HG03280 (cell line): ENCODE measurements at regions not wholly inside any gene's neighbourhood (a gene's known extent, or its start where the extent isn't known, plus 50 kb on each side); places are given as distances from the start of the nearest gene placed in this dataset.
"Not testable (repeated sequence)": the region's sequence is repeated elsewhere in the genome, so short reads cannot be mapped to it uniquely, and the experiment has no call there.

Experiments
- ATAC-seq: cut with Tn5 transposase; IDR thresholded peaks from one replicate; pipeline ENCODE4 v1.9.1; 2021; ENCODE audit warnings: mild to moderate bottlenecking, moderate library complexity; ENCODE audit not compliant: unreplicated experiment

DNA sequence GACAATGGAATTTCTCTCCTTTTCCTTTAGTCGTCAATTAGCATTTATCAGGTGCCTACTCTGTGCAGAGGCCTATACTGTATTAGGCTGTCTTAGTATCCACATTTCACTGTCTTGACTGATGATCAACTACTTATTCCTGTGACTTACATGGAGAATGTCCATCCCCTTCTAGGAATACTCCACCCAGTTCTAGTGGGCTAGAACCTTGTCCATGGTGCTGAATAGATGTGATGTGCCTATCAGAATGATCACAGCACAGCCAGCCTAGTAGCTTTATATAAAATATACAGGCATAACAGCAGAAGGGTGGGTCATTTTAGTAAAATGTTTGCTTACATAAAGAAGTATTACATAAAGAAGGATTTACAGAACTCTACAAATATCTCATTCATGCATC, 621.4 kb downstream of the PDCD6IP start:
- no peak for ATAC-seq

GRCh38 chr3:34421762-34422161, 623.3 kb downstream of the PDCD6IP start:
- no peak for ATAC-seq

GRCh38 chr3:34439796-34440195, 641.4 kb downstream of the PDCD6IP start:
- no peak for ATAC-seq

- ATAC-seq = no peak
Observed at GRCh38 chr3:34444137-34444536, 645.7 kb downstream of the PDCD6IP start.

DNA sequence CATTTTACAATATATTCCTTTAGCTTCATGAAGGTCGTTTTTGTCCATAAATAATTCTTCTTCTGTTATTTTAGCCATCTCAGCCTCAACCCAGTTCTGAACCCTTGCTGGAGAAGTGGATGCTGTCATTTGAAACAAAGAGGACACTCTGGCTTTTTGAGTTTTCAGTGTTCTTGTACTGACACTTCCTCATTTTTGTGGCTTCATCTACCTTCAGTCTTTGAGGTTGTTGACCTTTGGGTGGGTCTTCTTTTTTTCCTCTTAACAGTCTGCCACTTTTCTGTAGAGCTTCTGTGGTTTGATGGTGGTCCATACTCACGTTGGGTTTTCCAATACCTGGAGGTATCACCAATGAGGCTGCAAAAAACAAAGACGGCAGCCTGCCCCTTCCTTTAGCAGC, 650.9 kb downstream of the PDCD6IP start:
- no peak for ATAC-seq

DNA sequence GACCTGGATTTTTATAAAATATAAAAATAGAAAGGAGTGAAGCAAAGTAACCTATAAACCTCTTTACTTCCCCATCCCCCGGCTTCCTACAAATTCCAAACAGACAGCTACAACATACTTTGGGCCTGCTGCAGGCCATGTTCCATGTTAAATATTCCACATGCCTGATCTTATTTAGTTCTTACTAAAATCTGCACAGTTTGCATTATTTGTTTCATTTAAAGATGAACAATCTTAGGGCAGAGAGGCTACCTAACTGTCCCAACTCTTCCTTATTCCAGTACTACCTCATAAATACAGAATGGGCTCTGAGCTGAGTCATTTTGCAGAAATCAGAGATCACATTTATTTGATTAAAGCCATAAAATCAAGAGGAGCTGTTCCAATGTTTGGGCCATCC, 665.0 kb downstream of the PDCD6IP start:
- ATAC-seq = no peak

DNA sequence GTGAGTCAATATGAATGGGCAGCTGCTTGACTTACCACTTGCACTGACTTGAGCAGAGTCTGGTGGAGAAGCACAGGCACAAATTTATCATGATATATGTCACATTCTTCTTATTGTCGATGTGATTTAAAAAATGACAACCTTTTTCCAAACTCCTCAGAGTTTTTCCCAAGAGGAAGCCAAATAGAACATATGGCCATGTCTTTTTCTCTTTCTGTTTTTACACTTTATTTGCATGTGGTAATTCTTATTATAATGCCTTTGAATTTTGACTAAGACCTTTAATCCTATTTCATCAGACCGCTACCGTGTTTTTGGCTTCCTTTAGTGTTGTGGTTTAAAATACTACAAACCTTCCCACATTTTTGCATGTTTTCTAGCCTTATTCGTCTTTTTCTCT, 666.2 kb downstream of the PDCD6IP start:
- no peak for ATAC-seq

GRCh38 chr3:34475851-34476250, 677.4 kb downstream of the PDCD6IP start:
- ATAC-seq = no peak

GRCh38 chr3:34483311-34483887, 685.0 kb downstream of the PDCD6IP start:
- ATAC-seq = no peak

GRCh38 chr3:34504366-34504765, 705.9 kb downstream of the PDCD6IP start:
- no peak for ATAC-seq

GRCh38 chr3:34504775-34505174, 706.3 kb downstream of the PDCD6IP start:
- no peak for ATAC-seq

- no peak for ATAC-seq
Observed at GRCh38 chr3:34508732-34509131, 710.3 kb downstream of the PDCD6IP start.

DNA sequence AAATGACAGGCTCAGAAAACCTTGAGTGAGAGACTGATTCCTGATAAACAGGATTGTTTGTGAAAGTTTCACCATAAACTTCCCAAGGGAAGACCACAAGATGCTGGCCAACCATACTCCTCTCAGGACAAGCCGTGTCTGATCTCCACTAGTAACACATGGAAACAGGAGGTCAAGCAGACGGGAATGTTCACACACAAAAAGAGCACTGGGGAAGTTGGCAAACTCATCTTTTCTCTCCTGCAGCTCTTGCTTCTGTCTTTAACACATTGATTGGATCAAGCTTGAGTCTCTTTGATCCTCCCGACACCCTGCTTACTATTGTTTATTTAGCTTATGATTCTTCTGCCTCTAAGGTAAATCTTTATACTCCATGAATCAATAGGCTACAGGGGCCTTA, 713.5 kb downstream of the PDCD6IP start:
- ATAC-seq = no peak

GRCh38 chr3:34519008-34519407, 720.6 kb downstream of the PDCD6IP start:
- ATAC-seq = not testable (repeated sequence)

- no peak for ATAC-seq
Observed at GRCh38 chr3:34531156-34531555, 732.7 kb downstream of the PDCD6IP start.

DNA sequence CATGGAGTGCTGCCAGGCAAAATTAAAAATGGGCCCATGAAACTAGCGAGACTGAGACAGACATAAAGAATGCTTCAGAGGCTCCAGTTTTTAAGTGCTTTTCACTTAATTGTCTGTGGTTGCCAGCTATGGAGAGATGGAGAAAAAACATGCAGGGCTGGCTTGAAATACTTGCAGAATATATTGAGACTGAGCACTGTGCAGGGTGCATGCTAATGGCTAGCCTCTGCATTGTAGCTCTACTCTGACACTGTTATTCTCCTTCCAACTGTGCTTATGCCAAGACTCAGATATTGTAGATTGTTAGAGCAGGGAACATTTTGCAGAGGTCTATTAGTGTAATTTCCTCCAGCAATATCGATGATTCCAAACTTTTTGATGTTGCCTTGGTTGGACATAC, 735.0 kb downstream of the PDCD6IP start:
- no peak for ATAC-seq

DNA sequence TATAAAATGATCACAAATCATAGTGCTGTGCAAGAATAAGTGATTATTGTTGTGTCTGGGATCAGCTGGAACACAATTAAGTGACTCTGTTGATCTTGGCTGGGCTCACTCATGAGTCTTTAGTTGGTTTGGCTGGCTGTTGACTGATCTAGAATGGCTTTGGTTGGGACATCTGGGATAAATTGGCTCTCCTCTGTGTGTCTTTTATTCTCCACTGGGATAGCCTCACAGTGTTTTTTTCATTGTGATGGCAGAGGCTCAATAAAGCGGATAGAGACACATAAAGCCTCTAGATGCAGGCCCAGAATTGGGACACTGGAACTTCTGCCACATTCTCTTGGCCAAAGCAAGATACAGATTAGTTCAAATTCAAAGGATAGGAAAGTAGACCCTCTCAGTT, 735.6 kb downstream of the PDCD6IP start:
- ATAC-seq = no peak

DNA sequence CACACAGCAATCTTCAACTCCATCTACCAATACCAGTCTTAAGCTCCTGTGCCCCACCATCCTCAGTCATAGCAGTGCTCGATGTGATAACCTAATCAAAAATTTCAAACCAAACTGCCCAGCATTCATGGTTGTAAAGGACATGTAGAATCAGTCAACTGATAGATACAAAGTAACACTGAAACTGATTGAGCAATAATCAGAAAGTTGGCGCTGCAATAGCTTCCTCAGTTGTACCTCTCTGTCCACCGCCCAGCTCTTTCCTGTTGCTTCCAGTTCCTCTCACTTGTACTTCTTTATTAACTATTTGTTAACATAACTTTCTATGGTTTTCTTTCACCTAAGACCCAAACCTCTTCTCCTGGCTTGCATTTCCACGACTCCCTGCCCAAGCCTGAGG, 745.7 kb downstream of the PDCD6IP start:
- no peak for ATAC-seq

- ATAC-seq = no peak
Observed at GRCh38 chr3:34547297-34547920, 749.0 kb downstream of the PDCD6IP start.

DNA sequence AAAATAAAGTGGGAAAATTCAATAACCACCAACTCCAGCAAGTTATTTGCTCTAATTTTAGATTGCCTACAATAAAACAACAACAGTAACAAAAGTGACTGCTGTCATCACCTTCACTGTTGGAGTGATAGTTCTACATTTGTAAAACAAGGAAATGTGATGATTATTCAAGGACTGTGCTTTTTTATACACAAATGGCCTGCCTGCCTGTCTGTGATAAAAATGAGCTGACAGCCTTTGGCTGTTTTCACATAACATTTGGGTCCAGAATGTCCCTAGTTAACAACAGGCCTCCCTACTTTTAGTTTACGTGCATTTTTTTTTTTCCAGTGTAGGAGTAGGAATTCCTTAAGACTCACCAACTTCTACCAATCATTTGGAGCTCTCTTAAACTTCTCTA, 768.8 kb downstream of the PDCD6IP start:
- no peak for ATAC-seq

DNA sequence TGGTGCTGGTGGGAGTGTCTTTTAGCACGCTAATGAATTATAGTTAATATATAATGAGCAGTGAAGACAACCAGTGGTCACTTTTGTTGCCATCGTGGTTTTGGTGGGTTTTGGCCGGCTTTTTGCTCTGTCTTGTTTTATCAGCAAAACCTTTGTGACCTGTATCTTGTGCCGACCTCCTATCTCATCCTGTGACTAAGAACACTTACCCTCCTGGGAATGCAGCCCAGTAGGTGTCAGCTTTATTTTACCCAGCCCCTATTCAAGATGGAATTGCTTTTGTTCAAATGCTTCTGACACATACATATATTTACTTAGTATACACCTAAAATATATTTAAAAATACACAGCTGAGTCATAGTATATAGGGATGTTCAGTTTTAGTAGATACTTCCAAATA, 770.3 kb downstream of the PDCD6IP start:
- ATAC-seq = no peak

GRCh38 chr3:34569437-34569836, 771.0 kb downstream of the PDCD6IP start:
- no peak for ATAC-seq
